ENCODE measurements at regions not wholly inside any gene's neighbourhood (a gene's known extent, or its start where the extent isn't known, plus 50 kb on each side); places are given as distances from the start of the nearest gene placed in this dataset.
A peak's percentile ranks its signal among the peaks of the same experiment; 100 is the strongest.

DNA sequence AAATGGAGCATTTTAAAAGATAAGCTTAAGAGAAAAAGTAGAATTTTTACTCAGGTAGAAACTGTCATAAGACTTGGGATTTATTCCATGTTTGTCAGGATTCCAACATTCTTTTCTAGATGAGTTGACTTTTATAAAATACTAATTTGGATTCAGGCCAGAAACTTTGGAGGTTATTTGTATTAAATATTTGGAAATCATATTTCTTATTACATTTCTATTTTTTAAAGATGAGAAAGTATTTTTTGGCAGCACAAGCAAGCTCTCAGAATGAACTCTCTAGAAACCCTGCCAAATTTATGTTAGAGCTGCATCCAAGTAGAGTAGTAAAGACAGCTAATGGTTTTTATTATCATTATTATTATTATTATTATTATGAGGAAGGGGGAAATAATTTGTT lies 1014.9 kb upstream of the GJE1 start:
- no peaks in the 10 kb centered on the region for H3K9me3 ChIP-seq (ENCODE audit: control insufficient read depth, low read depth, low read length)
- H3K27ac ChIP-seq (ENCODE audit: low read length), result no peak overlapping the region
- H3K4me3 ChIP-seq (ENCODE audit: low read length), result no peak overlapping the region
- H3K4me1 ChIP-seq (ENCODE audit: control insufficient read depth, insufficient read depth, low read length), result no peaks in the 10 kb centered on the region
- no peak for DNase-seq
- no peaks in the 10 kb centered on the region for H3K27me3 ChIP-seq (ENCODE audit: control insufficient read depth, insufficient read depth, low read length)
- no peaks in the 10 kb centered on the region for H3K36me3 ChIP-seq (ENCODE audit: control insufficient read depth, insufficient read depth, low read length)

DNA sequence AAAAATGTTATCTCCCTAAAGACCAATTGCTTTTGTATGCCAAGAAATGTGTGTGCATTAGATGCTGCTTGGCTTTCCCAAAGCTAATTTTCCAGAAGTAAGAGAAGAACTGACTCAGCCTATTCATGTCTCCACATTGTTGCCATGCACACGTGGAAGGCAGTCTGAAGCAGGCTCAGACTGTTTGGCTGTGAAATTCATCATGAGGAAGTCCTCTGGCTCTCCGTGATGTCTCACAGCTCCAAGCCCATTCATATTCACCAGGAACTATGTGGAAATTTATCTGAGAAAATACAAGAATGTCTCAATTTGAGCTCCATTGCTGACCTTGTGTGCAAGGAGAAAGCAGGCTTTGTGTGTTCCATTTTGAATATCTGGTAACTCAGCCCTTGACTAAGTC lies 1022.2 kb upstream of the GJE1 start:
- no CpG with 5 or more reads among the region's 2 CpGs for WGBS (ENCODE audit: insufficient coverage, low lambda C conversion rate)
- Histone ChIP-seq H3K4me3 (ENCODE audit: low read length) (no peak overlapping the region), H3K27me3 (ENCODE audit: control insufficient read depth, insufficient read depth, low read length) (no peaks in the 10 kb centered on the region), H3K4me1 (ENCODE audit: control insufficient read depth, insufficient read depth, low read length) (no peaks in the 10 kb centered on the region), H3K36me3 (ENCODE audit: control insufficient read depth, insufficient read depth, low read length) (no peaks in the 10 kb centered on the region), H3K9me3 (ENCODE audit: control insufficient read depth, low read depth, low read length) (no peaks in the 10 kb centered on the region), H3K27ac (ENCODE audit: low read length) (no peak overlapping the region)
- DNase-seq, result no peak

DNA sequence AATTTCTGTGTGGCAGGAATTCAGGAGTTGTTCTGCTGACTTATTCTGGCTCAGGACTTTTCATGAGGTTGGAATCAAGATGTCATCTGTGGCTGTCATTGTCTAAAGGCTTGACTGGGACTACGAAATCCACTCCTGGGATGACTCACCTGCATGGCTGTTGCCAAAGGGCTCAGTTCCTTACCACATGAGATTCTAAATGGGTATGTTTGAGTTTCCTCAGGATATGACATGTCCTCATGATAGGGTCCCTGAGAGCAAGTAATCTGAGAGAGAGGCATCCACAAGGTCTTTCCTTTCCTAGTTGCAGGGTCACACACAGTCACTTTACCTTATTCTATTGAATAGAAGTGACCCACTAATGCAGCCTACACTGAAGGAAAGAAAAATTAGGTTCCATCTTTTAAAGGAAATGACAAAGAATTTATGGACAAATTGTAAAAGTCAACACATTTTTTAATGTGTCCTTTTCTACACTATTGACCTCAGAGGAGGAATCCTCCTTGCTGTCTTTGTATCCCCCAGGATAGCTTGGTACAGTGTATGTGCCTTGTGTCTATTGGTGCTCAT lies 1025.0 kb upstream of the GJE1 start:
- H3K4me3 ChIP-seq (ENCODE audit: low read length), result no peak overlapping the region
- no peaks in the 10 kb centered on the region for H3K27me3 ChIP-seq (ENCODE audit: control insufficient read depth, insufficient read depth, low read length)
- H3K27ac ChIP-seq (ENCODE audit: low read length), result no peak overlapping the region
- no peaks in the 10 kb centered on the region for H3K4me1 ChIP-seq (ENCODE audit: control insufficient read depth, insufficient read depth, low read length)
- no peaks in the 10 kb centered on the region for H3K36me3 ChIP-seq (ENCODE audit: control insufficient read depth, insufficient read depth, low read length)
- DNase-seq, result no peak
- H3K9me3 ChIP-seq (ENCODE audit: control insufficient read depth, low read depth, low read length), result no peaks in the 10 kb centered on the region
- WGBS (ENCODE audit: insufficient coverage, low lambda C conversion rate), result no CpG with 5 or more reads among the region's 1 CpG

DNA sequence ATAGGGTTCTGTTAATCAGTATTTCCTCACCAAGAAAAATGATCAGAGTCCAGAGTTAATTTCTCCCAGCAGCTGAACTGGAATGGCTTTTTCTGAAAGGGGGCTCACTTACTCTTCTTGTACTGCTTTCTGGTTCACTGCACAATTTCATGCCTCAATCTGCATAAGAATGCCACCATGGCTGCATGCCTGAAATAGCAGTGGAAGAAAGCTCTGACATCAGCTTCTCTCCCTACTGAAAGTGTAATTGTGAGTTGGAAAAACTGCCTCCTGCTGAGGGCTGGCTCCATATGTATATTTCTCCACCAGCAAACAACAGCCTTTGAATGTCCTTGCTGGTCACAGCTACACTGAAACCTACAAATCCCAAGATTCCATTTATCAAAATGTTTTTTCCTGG lies 1027.2 kb upstream of the GJE1 start:
- no peak for DNase-seq
- Histone ChIP-seq H3K27ac (ENCODE audit: low read length) (no peak overlapping the region), H3K9me3 (ENCODE audit: control insufficient read depth, low read depth, low read length) (no peaks in the 10 kb centered on the region), H3K4me3 (ENCODE audit: low read length) (no peak overlapping the region), H3K36me3 (ENCODE audit: control insufficient read depth, insufficient read depth, low read length) (no peaks in the 10 kb centered on the region), H3K4me1 (ENCODE audit: control insufficient read depth, insufficient read depth, low read length) (no peaks in the 10 kb centered on the region), H3K27me3 (ENCODE audit: control insufficient read depth, insufficient read depth, low read length) (no peaks in the 10 kb centered on the region)

DNA sequence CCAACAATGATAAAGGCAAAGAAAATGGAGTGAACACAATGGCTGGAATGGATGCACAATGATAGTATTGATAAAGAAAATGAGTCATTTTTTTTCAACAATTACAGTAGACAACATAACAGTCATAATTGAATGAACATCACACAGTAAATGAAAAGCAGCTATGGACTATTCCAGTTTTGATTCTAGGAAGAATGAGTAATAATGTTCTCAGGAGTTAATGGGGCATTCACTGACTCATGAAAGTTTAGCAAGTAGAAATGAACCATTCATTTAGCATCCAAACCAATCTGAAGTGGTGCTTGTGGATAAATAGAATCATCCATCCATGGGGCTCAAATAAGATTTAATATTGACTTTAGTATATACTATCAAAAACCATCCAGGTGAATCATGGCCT lies 1029.5 kb upstream of the GJE1 start:
- no peak overlapping the region for H3K4me3 ChIP-seq (ENCODE audit: low read length)
- no peak overlapping the region for H3K27ac ChIP-seq (ENCODE audit: low read length)
- no peaks in the 10 kb centered on the region for H3K4me1 ChIP-seq (ENCODE audit: control insufficient read depth, insufficient read depth, low read length)
- H3K36me3 ChIP-seq (ENCODE audit: control insufficient read depth, insufficient read depth, low read length), result no peaks in the 10 kb centered on the region
- DNase-seq, result no peak
- H3K27me3 ChIP-seq (ENCODE audit: control insufficient read depth, insufficient read depth, low read length), result no peaks in the 10 kb centered on the region
- no peaks in the 10 kb centered on the region for H3K9me3 ChIP-seq (ENCODE audit: control insufficient read depth, low read depth, low read length)

DNA sequence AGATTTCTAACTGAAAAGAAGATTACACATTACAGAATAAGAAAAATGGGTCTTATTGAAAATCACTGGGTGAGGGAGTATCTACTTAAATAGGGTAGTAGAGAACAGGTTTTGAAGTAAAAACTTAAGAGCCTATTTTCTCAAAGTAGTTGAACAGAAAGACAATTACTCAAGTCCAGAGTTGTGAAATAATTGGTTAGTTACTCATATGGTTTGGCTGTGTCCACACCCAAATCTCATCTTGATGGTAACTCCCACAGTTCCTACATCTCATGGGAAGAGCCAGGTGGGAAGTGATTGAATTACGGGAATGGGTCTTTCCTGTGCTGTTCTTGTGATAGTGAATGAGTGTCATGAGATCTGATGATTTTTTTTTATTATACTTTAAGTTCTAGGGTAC lies 1035.3 kb upstream of the GJE1 start:
- no peak for DNase-seq
- no CpG with 5 or more reads among the region's 1 CpG for WGBS (ENCODE audit: insufficient coverage, low lambda C conversion rate)
- no peak overlapping the region for H3K27ac ChIP-seq (ENCODE audit: low read length)
- H3K36me3 ChIP-seq (ENCODE audit: control insufficient read depth, insufficient read depth, low read length), result no peaks in the 10 kb centered on the region
- H3K27me3 ChIP-seq (ENCODE audit: control insufficient read depth, insufficient read depth, low read length), result no peaks in the 10 kb centered on the region
- H3K9me3 ChIP-seq (ENCODE audit: control insufficient read depth, low read depth, low read length), result no peaks in the 10 kb centered on the region
- H3K4me1 ChIP-seq (ENCODE audit: control insufficient read depth, insufficient read depth, low read length), result no peaks in the 10 kb centered on the region
- H3K4me3 ChIP-seq (ENCODE audit: low read length), result no peak overlapping the region

DNA sequence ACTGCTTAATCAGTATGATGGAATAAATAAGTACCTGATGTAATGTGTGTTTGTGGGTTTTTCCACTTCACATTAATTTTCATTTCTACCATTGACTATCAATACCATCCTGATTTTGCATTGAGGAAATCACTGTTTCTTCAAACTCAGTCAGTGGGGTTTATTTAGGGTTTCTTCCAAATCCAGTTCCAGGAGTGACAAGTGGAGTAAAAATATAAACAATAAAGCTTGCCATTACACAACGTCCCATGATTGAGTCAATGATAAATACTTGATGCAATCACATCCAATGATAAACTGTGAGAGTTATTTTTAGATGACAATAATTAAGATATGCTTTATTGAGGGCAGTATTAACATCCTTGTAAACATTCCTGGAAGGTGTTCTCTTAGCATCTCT lies 1037.4 kb upstream of the GJE1 start:
- Histone ChIP-seq H3K9me3 (ENCODE audit: control insufficient read depth, low read depth, low read length) (no peaks in the 10 kb centered on the region), H3K4me3 (ENCODE audit: low read length) (no peak overlapping the region), H3K36me3 (ENCODE audit: control insufficient read depth, insufficient read depth, low read length) (no peaks in the 10 kb centered on the region), H3K27ac (ENCODE audit: low read length) (no peak overlapping the region), H3K4me1 (ENCODE audit: control insufficient read depth, insufficient read depth, low read length) (no peaks in the 10 kb centered on the region), H3K27me3 (ENCODE audit: control insufficient read depth, insufficient read depth, low read length) (no peaks in the 10 kb centered on the region)
- no peak for DNase-seq
- WGBS (ENCODE audit: insufficient coverage, low lambda C conversion rate), result no CpG with 5 or more reads among the region's 1 CpG

DNA sequence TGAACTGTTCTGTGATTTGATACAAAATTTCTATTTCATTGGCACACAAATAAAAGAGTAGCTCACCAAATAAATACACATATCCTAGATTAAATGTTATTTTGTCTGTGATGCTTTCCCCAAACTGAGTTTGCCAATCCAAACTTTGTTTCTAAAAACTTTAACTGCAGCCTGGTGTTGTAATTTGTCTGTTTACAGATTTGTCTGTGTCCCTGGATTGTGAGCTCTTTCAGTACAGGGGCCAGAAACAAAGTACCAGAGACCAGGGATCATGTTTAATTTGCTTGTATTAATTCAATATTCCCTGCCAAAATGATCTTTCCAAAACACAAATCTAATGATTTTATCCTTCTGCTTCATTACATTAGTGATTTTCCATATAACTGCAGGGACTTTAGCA lies 1044.6 kb upstream of the GJE1 start:
- no peaks in the 10 kb centered on the region for H3K9me3 ChIP-seq (ENCODE audit: control insufficient read depth, low read depth, low read length)

DNA sequence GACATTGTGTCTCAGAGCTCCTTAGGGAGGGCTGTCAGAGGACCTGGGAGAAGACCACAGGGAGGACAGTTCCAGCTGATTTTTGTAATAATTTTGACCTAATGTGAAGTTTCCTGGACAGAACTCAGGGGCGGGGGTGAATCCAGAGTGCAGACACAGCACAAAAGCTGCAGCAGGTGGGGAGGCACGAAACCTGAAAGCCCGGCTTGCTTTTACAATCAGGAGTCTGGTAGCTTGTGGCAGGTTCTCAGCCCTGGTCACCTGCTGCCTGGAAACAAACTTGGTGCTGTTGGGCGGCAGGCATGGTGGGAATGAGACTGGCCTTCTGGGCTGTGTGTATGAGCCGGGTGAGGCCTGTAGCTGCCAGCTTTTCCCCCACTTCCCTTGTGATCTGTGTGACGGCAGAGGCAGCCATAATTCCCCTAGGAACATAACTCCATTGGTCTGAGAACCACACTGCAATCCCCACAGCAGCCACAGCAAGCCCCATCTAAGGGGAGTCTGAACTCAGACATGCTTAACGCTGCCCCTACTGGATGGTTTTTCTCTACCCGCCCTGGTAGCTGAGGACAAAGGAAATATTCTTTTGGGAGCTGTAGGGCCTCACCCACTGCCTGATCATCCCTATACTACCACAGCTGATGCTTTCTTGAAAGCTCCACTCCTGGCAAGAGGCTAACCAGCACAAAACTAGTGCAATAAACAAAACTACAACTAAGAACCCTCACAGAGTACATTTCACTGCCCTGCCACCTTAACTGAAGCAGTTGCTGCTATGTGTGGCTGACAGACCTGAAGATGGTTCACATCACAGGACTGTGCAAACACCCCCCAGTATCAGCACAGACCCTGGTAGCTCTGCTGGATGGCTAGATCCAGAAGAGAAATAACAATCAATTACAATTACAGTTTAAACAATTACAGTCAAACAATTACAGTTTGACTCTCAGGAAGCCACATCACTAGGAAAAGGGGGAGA lies 1055.1 kb upstream of the GJE1 start:
- Histone ChIP-seq H3K27ac (ENCODE audit: low read length) (no peak overlapping the region), H3K4me3 (ENCODE audit: low read length) (no peak overlapping the region), H3K9me3 (ENCODE audit: control insufficient read depth, low read depth, low read length) (no peaks in the 10 kb centered on the region), H3K27me3 (ENCODE audit: control insufficient read depth, insufficient read depth, low read length) (no peaks in the 10 kb centered on the region), H3K36me3 (ENCODE audit: control insufficient read depth, insufficient read depth, low read length) (no peaks in the 10 kb centered on the region), H3K4me1 (ENCODE audit: control insufficient read depth, insufficient read depth, low read length) (no peaks in the 10 kb centered on the region)
- peak in 1 of 2 donors; percentile 4 for DNase-seq
- WGBS (ENCODE audit: insufficient coverage, low lambda C conversion rate), result no CpG with 5 or more reads among the region's 8 CpGs

More for the DNA sequence above, 1044.6 kb upstream of the GJE1 start:
- Histone ChIP-seq H3K4me3 (ENCODE audit: low read length) (no peak overlapping the region), H3K27me3 (ENCODE audit: control insufficient read depth, insufficient read depth, low read length) (no peaks in the 10 kb centered on the region), H3K36me3 (ENCODE audit: control insufficient read depth, insufficient read depth, low read length) (no peaks in the 10 kb centered on the region), H3K4me1 (ENCODE audit: control insufficient read depth, insufficient read depth, low read length) (no peaks in the 10 kb centered on the region), H3K27ac (ENCODE audit: low read length) (no peak overlapping the region)
- no peak for DNase-seq

DNA sequence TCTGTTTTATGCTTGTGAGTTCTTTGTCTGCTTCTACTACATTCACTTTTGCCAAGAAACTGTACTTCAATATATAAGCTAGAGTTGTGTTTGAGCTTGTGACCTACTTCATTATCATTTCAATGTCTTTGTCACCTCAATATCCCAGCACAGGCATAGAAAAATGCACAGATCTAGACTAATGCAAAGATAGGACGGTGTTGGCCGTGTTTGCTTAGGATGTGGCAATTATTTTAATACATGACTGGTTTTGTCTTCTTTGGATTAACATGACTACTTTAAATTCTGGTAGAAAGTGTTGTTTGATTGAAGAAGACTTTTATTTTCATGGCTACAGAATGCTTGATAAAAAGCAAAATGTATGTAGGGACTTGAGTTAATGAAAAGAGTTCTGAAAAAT lies 1075.0 kb upstream of the GJE1 start:
- no CpG with 5 or more reads among the region's 2 CpGs for whole genome bisulfite sequencing (ENCODE audit: insufficient coverage, low lambda C conversion rate)
- H3K4me1 ChIP-seq (ENCODE audit: control insufficient read depth, insufficient read depth, low read length), result no peaks in the 10 kb centered on the region
- DNase-seq, result no peak
- no peaks in the 10 kb centered on the region for H3K27me3 ChIP-seq (ENCODE audit: control insufficient read depth, insufficient read depth, low read length)
- no peak overlapping the region for H3K27ac ChIP-seq (ENCODE audit: low read length)
- no peaks in the 10 kb centered on the region for H3K9me3 ChIP-seq (ENCODE audit: control insufficient read depth, low read depth, low read length)
- no peaks in the 10 kb centered on the region for H3K36me3 ChIP-seq (ENCODE audit: control insufficient read depth, insufficient read depth, low read length)
- no peak overlapping the region for H3K4me3 ChIP-seq (ENCODE audit: low read length)

All from large intestine (tissue), 3 donors.